Liver (tissue), 8 donors: ENCODE measurements at regions not wholly inside any gene's neighbourhood (a gene's known extent, or its start where the extent isn't known, plus 50 kb on each side); places are given as distances from the start of the nearest gene placed in this dataset.

Experiments used
- DNase-seq: peaks from one replicate; pipeline ENCODE4 v3.0.0-alpha.2; 2017; ENCODE audit warnings: low spot score
- H3K27ac ChIP-seq, 2 donors: one replicate each; pipeline ENCODE4 v1.7.0; 2013; ENCODE audit warnings: inconsistent platforms in 2 of 2, low read length in 2 of 2, control low read depth in 1 of 2, low read depth in 1 of 2, mild to moderate bottlenecking in 1 of 2
- H3K27me3 ChIP-seq, 4 donors: one replicate each; pipeline versions ENCODE4 v1.6.1 to v1.7.0; 2013; ENCODE audit warnings: low read length in 3 of 4, inconsistent platforms in 1 of 4, mild to moderate bottlenecking in 1 of 4, moderate library complexity in 1 of 4; ENCODE audit not compliant: control insufficient read depth in 4 of 4, insufficient read depth in 4 of 4
- H3K36me3 ChIP-seq, 4 donors: one replicate each; pipeline versions ENCODE4 v1.6.1 to v1.7.0; 2013; ENCODE audit warnings: low read length in 3 of 4, mild to moderate bottlenecking in 3 of 4, low read depth in 1 of 4, moderate library complexity in 1 of 4; ENCODE audit not compliant: control insufficient read depth in 4 of 4, insufficient read depth in 3 of 4
- H3K4me1 ChIP-seq, 4 donors: one replicate each; pipeline versions ENCODE4 v1.6.1 to v1.7.0; 2013; ENCODE audit warnings: low read length in 3 of 4, mild to moderate bottlenecking in 3 of 4, moderate library complexity in 1 of 4; ENCODE audit not compliant: control insufficient read depth in 4 of 4, insufficient read depth in 4 of 4
- H3K4me3 ChIP-seq, 3 donors: one replicate each; pipeline versions ENCODE4 v1.6.1 to v1.7.0; 2013; ENCODE audit warnings: low read length in 3 of 3, control low read depth in 1 of 3, low read depth in 1 of 3, mild to moderate bottlenecking in 1 of 3
- H3K9ac ChIP-seq, 2 donors: one replicate each; pipeline ENCODE4 v1.7.0; 2013; ENCODE audit warnings: low read length in 2 of 2, mild to moderate bottlenecking in 2 of 2, moderate library complexity in 2 of 2, control low read depth in 1 of 2, low read depth in 1 of 2
- H3K9me3 ChIP-seq, 4 donors: one replicate each; pipeline versions ENCODE4 v1.6.1 to v1.7.0; 2013; ENCODE audit warnings: low read length in 3 of 4; ENCODE audit not compliant: control insufficient read depth in 4 of 4
- ATF3 ChIP-seq: IDR thresholded peaks from 2 replicates; pipeline ENCODE4 v1.6.1; 2016; ENCODE audit warnings: antibody characterized with exemption
- EGR1 ChIP-seq, 2 donors: IDR thresholded peaks; 2 replicates each; pipeline ENCODE4 v1.6.1; 2016 to 2018; ENCODE audit warnings: antibody characterized with exemption in 2 of 2, low read depth in 2 of 2
- FOXA1 ChIP-seq: IDR thresholded peaks from 2 replicates; pipeline ENCODE4 v1.6.1; 2016; ENCODE audit warnings: antibody characterized with exemption
- FOXA2 ChIP-seq: IDR thresholded peaks from 2 replicates; pipeline ENCODE4 v1.6.1; 2016; ENCODE audit warnings: antibody characterized with exemption
- GABPA ChIP-seq, 2 donors: IDR thresholded peaks in 1 of 2; conservative IDR thresholded peaks in 1 of 2; 2 replicates each; pipeline ENCODE4 v1.6.1; 2016; ENCODE audit warnings: antibody characterized with exemption in 2 of 2, mild to moderate bottlenecking in 1 of 2, moderate library complexity in 1 of 2
- HNF4A ChIP-seq, 2 donors: conservative IDR thresholded peaks; 2 replicates each; pipeline ENCODE4 v1.6.1; 2016; ENCODE audit warnings: antibody characterized with exemption in 2 of 2, mild to moderate bottlenecking in 2 of 2
- HNF4G ChIP-seq: IDR thresholded peaks from 2 replicates; pipeline ENCODE4 v1.6.1; 2016; ENCODE audit warnings: antibody characterized with exemption
- JUND ChIP-seq, 2 donors: IDR thresholded peaks; 2 replicates each; pipeline ENCODE4 v1.6.1; 2016; ENCODE audit warnings: antibody characterized with exemption in 2 of 2
- NR2F2 ChIP-seq: IDR thresholded peaks from 2 replicates; pipeline ENCODE4 v1.6.1; 2016; ENCODE audit warnings: antibody characterized with exemption
- RAD21 ChIP-seq, 2 donors: IDR thresholded peaks; 2 replicates each; pipeline ENCODE4 v1.6.1; 2016; ENCODE audit warnings: antibody characterized with exemption in 2 of 2, mild to moderate bottlenecking in 2 of 2
- REST ChIP-seq: IDR thresholded peaks from 2 replicates; pipeline ENCODE4 v1.6.1; 2016; ENCODE audit warnings: antibody characterized with exemption, mild to moderate bottlenecking
- RXRA ChIP-seq, 2 donors: IDR thresholded peaks; 2 replicates each; pipeline ENCODE4 v1.6.1; 2017 to 2018; ENCODE audit warnings: antibody characterized with exemption in 2 of 2, mild to moderate bottlenecking in 1 of 2
- SP1 ChIP-seq: IDR thresholded peaks from 2 replicates; pipeline ENCODE4 v1.6.1; 2018; ENCODE audit warnings: antibody characterized with exemption, mild to moderate bottlenecking
- TAF1 ChIP-seq: conservative IDR thresholded peaks from 2 replicates; pipeline ENCODE4 v1.6.1; 2016; ENCODE audit warnings: antibody characterized with exemption, mild to moderate bottlenecking
- YY1 ChIP-seq: IDR thresholded peaks from 2 replicates; pipeline ENCODE4 v1.6.1; 2016; ENCODE audit warnings: antibody characterized with exemption, mild to moderate bottlenecking
- ZBTB33 ChIP-seq: IDR thresholded peaks from 2 replicates; pipeline ENCODE4 v1.6.1; 2016; ENCODE audit warnings: antibody characterized with exemption
- WGBS: extraction: QIAGEN DNeasy Blood & Tissue Kit; methylation state at CpG from one replicate; pipeline ENCODE4 v1.1.7; 2013; 5-methylcytosine and 5-hydroxymethylcytosine counted together
- TF ChIP-seq, protein P1 (sequence below): IDR thresholded peaks from 2 replicates; pipeline ENCODE4 v1.6.1; 2016; ENCODE audit warnings: antibody characterized with exemption
- TF ChIP-seq, protein P2 (sequence below): fragments of 150-350 bp; IDR thresholded peaks from 2 replicates; pipeline ENCODE4 v1.5.1; 2017; ENCODE audit warnings: improper control_type of control experiment, low read depth, low read length; ENCODE audit not compliant: missing input control
- donor health status: healthy.
- donor health status: healthy.
- donor health status: healthy.
- donor health status: healthy.
- donor health status: healthy.

DNA sequence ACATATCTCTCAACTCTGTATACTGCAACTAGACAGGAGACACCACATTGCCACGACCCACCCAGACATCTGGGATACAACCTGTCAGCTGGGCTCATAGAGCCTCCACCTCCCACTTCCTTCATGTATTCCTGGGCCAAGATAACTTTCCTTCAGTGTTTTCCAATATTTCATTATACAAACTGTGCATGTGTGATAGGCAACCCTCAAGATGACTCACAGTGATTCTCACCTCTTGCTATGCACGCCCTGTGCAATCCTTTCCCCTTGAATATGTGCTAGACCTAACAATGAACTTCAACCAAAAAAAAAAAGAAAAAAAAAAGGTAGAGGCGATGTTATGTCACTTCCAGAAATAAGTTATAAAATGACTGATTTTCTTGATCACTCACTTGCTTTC lies 138.0 kb upstream of the ALCAM start:
- TF ChIP-seq ZBTB33, result no peak
- Histone ChIP-seq H3K4me1 (no peaks in the 10 kb centered on the region), H3K9me3 (no peaks in the 10 kb centered on the region), H3K27me3 (no peaks in the 10 kb centered on the region), H3K4me3 (no peak overlapping the region), H3K36me3 (no peaks in the 10 kb centered on the region), H3K9ac (no peak overlapping the region), H3K27ac (no peak overlapping the region)
- DNase-seq, result no peak
- 87% methylated on average over 3 of the region's 3 CpGs for WGBS

DNA sequence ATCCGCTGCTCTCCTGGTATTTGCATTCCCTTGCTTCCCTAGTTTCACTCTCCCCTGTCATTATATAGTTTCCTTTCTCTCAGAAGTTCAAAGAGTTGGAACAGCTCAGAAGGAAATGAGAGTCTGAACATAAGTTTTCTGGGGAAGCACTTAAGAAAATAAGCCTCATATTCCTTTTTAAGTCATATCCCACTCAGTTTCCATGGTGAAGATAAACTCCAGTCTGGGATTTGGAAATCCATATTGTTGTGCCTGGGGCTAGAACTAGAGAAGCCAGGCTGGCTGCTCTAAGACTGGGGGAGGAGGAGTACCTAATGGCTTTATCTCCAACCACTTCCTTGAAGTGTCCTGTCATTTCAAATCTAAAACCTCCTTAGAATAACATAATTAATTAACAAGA lies 134.2 kb upstream of the ALCAM start:
- Histone ChIP-seq H3K4me1 (no peaks in the 10 kb centered on the region), H3K27me3 (no peaks in the 10 kb centered on the region), H3K27ac (no peak overlapping the region), H3K9me3 (no peaks in the 10 kb centered on the region), H3K4me3 (no peak overlapping the region), H3K9ac (no peak overlapping the region), H3K36me3 (no peaks in the 10 kb centered on the region)
- no peak for DNase-seq
- 87% methylated on average over 1 of the region's 1 CpG for WGBS
- TF ChIP-seq EGR1 (IDR thresholded peaks at IDR 0.05; ENCODE audit: low read depth in 2 of 2) (no peak), YY1 (no peak), ZBTB33 (no peak), REST (no peak), HNF4G (no peak), FOXA1 (no peak), NR2F2 (no peak), RXRA (IDR thresholded peaks at IDR 0.05) (no peak), GABPA (IDR thresholded peaks at IDR 0.05 in 1 of 2, conservative IDR thresholded peaks at IDR 0.05 in 1 of 2) (no peak), JUND (IDR thresholded peaks at IDR 0.05) (no peak), FOXA2 (no peak), TAF1 (no peak), HNF4A (conservative IDR thresholded peaks at IDR 0.05) (no peak), RAD21 (IDR thresholded peaks at IDR 0.05) (no peak), ATF3 (no peak), SP1 (no peak)
- TF ChIP-seq, protein P1, sequence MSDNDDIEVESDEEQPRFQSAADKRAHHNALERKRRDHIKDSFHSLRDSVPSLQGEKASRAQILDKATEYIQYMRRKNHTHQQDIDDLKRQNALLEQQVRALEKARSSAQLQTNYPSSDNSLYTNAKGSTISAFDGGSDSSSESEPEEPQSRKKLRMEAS, result no peak
- TF ChIP-seq, protein P2, sequence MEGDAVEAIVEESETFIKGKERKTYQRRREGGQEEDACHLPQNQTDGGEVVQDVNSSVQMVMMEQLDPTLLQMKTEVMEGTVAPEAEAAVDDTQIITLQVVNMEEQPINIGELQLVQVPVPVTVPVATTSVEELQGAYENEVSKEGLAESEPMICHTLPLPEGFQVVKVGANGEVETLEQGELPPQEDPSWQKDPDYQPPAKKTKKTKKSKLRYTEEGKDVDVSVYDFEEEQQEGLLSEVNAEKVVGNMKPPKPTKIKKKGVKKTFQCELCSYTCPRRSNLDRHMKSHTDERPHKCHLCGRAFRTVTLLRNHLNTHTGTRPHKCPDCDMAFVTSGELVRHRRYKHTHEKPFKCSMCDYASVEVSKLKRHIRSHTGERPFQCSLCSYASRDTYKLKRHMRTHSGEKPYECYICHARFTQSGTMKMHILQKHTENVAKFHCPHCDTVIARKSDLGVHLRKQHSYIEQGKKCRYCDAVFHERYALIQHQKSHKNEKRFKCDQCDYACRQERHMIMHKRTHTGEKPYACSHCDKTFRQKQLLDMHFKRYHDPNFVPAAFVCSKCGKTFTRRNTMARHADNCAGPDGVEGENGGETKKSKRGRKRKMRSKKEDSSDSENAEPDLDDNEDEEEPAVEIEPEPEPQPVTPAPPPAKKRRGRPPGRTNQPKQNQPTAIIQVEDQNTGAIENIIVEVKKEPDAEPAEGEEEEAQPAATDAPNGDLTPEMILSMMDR, result no peak
